ENCODE measurements at regions not wholly inside any gene's neighbourhood (a gene's known extent, or its start where the extent isn't known, plus 50 kb on each side); places are given as distances from the start of the nearest gene placed in this dataset.

DNA sequence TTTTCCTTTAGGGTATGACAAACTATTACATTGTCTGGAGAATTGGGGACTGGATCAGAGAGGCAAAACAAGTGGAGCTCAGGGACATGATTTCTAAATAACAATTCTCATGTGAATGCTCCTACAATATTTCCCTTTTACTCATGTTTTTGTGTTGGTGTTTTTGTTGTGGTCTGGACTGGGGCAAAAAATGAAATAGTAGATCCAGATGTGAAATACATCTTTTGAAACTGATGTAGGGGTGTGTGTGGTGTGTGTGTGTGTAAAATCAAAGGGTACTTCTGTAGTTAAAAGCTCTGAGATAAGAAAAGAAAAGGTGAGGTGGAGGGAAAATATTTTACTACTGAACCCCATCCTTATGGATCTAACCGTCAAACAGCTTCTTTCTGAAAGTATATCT is 188.4 kb upstream of the RPL34 start:
- no peak for DNase-seq

GRCh38 chr4:108430921-108431320 is 189.5 kb upstream of the RPL34 start:
- no peaks in the 10 kb centered on the region for H3K36me3 ChIP-seq
- DNase-seq = no peak
- no peaks in the 10 kb centered on the region for H3K4me1 ChIP-seq
- H3K4me3 ChIP-seq = no peak overlapping the region
- TF ChIP-seq, protein P1, sequence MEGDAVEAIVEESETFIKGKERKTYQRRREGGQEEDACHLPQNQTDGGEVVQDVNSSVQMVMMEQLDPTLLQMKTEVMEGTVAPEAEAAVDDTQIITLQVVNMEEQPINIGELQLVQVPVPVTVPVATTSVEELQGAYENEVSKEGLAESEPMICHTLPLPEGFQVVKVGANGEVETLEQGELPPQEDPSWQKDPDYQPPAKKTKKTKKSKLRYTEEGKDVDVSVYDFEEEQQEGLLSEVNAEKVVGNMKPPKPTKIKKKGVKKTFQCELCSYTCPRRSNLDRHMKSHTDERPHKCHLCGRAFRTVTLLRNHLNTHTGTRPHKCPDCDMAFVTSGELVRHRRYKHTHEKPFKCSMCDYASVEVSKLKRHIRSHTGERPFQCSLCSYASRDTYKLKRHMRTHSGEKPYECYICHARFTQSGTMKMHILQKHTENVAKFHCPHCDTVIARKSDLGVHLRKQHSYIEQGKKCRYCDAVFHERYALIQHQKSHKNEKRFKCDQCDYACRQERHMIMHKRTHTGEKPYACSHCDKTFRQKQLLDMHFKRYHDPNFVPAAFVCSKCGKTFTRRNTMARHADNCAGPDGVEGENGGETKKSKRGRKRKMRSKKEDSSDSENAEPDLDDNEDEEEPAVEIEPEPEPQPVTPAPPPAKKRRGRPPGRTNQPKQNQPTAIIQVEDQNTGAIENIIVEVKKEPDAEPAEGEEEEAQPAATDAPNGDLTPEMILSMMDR (IDR thresholded peaks at IDR 0.05) = no peak
- TF ChIP-seq POLR2A (IDR thresholded peaks at IDR 0.05) = no peak
- H3K27me3 ChIP-seq = no peaks in the 10 kb centered on the region
- H3K9me3 ChIP-seq = no peaks in the 10 kb centered on the region
- no peak overlapping the region for H3K27ac ChIP-seq

More for the DNA sequence above, 188.4 kb upstream of the RPL34 start:
- H3K27me3 ChIP-seq = no peaks in the 10 kb centered on the region
- H3K4me1 ChIP-seq = no peaks in the 10 kb centered on the region
- no peak overlapping the region for H3K4me3 ChIP-seq
- H3K27ac ChIP-seq = no peak overlapping the region
- H3K36me3 ChIP-seq = no peaks in the 10 kb centered on the region
- no peaks in the 10 kb centered on the region for H3K9me3 ChIP-seq
- TF ChIP-seq POLR2A (IDR thresholded peaks at IDR 0.05) = no peak
- TF ChIP-seq, protein P1 (IDR thresholded peaks at IDR 0.05) = no peak

- Histone ChIP-seq H3K4me3 (no peak overlapping the region), H3K27ac (no peak overlapping the region), H3K4me1 (no peaks in the 10 kb centered on the region), H3K27me3 (no peaks in the 10 kb centered on the region), H3K36me3 (no peaks in the 10 kb centered on the region), H3K9me3 (no peaks in the 10 kb centered on the region)
- no peak for DNase-seq
- TF ChIP-seq, protein P1 (IDR thresholded peaks at IDR 0.05) = no peak
- TF ChIP-seq POLR2A (IDR thresholded peaks at IDR 0.05) = no peak
Measured at GRCh38 chr4:108429662-108430061, 190.7 kb upstream of the RPL34 start.

- Histone ChIP-seq H3K27ac (no peak overlapping the region), H3K27me3 (no peaks in the 10 kb centered on the region), H3K4me3 (no peak overlapping the region), H3K9me3 (no peaks in the 10 kb centered on the region), H3K36me3 (no peaks in the 10 kb centered on the region), H3K4me1 (no peaks in the 10 kb centered on the region)
- no peak for DNase-seq
- TF ChIP-seq POLR2A (IDR thresholded peaks at IDR 0.05) = no peak
- TF ChIP-seq, protein P1 (IDR thresholded peaks at IDR 0.05) = no peak
Measured at GRCh38 chr4:108428923-108429322, 191.5 kb upstream of the RPL34 start.

DNA sequence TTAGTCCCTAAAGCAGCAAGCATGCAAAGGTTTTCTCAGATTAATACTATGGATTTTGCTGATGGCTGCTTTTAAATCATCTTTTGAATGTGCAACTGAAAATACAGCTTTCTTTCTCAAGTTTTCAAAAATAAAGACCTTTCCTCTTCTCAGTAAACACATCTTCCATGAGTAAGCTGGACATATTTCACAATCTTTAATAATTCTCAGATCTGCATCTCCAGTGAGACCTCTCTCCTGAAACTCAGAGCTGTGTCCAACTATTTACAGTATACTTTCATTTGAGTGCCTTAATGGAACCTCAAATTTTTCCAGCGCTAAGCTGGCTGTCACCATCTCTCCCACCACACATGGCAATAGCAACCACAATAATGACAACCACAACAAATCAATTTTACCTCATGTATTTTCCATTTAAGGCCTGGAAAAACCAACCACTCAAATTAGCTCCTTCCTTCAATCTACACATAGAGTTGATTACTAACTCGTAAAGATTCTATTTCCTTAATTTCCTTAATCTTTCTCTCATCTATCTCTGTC is 192.4 kb upstream of the RPL34 start:
- no peak for DNase-seq
- H3K27ac ChIP-seq = no peak overlapping the region
- H3K9me3 ChIP-seq = no peaks in the 10 kb centered on the region
- TF ChIP-seq, protein P1 (IDR thresholded peaks at IDR 0.05) = no peak
- no peak for TF ChIP-seq POLR2A (IDR thresholded peaks at IDR 0.05)
- H3K27me3 ChIP-seq = no peaks in the 10 kb centered on the region
- H3K4me3 ChIP-seq = no peak overlapping the region
- no peaks in the 10 kb centered on the region for H3K36me3 ChIP-seq
- no peaks in the 10 kb centered on the region for H3K4me1 ChIP-seq

GRCh38 chr4:108426493-108426892 is 193.9 kb upstream of the RPL34 start:
- Histone ChIP-seq H3K27me3 (no peaks in the 10 kb centered on the region), H3K4me3 (no peak overlapping the region), H3K4me1 (no peaks in the 10 kb centered on the region), H3K36me3 (no peaks in the 10 kb centered on the region), H3K9me3 (no peaks in the 10 kb centered on the region), H3K27ac (no peak overlapping the region)
- no peak for DNase-seq
- TF ChIP-seq POLR2A (IDR thresholded peaks at IDR 0.05) = no peak
- TF ChIP-seq, protein P1 (IDR thresholded peaks at IDR 0.05) = no peak
